Stimulated activated CD4-positive, alpha-beta T cell treated with anti-CD3 and anti-CD28 coated beads, TNF-alpha, amount 100 ng/mL, for 48 hours (primary cell): ENCODE measurements at regions not wholly inside any gene's neighbourhood (a gene's known extent, or its start where the extent isn't known, plus 50 kb on each side); places are given as distances from the start of the nearest gene placed in this dataset.
"Not testable (repeated sequence)": the region's sequence is repeated elsewhere in the genome, so short reads cannot be mapped to it uniquely, and the experiment has no call there.

Source experiments
- DNase-seq, 3 donors: peaks; one replicate each; pipeline ENCODE4 v3.0.0-alpha.2; 2020; ENCODE audit warnings: low read depth in 3 of 3

- DNase-seq = no peak
These were observed 64.8 kb upstream of the VIPR2 start for GRCh38 chr7:159209429-159209828.

DNA sequence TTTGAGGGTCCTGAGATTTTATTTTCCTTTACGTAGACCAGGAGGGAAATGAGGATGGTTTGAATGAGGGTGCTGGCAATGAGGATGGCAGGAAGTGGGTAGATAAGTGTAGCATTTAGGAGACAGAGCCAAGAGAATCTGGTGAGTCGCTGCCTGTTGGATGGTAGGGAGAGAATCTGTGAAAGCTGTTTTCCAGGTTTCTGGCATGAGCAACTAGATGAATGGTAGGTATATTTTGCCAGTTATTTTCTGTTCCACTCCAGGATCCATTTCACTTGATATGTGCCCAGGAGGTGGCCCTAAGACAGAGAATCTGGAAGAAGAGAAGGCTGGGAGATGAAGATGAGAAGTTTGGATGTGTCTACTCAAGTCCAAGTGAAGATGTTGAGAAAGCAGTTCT is 63.3 kb upstream of the VIPR2 start:
- DNase-seq = no peak

DNA sequence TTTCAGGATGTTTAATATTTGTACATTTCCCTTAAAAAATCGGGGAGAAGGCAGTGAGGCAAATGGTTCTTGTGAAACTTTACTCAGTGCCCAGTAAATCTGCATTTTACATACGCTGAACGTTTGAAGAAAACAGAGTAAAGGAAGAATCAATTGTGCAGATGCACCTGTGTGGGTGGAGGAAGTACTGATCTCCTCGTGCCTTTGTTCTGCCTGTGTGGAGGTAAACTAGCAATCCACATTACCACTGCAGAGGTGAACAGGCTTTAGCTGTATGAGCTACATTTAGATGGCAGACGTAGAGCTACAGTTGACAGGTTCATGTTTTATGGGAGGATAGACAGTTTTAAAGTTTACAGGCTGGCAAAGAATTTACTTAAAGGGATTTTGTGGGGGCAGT is 62.7 kb upstream of the VIPR2 start:
- DNase-seq = no peak

DNA sequence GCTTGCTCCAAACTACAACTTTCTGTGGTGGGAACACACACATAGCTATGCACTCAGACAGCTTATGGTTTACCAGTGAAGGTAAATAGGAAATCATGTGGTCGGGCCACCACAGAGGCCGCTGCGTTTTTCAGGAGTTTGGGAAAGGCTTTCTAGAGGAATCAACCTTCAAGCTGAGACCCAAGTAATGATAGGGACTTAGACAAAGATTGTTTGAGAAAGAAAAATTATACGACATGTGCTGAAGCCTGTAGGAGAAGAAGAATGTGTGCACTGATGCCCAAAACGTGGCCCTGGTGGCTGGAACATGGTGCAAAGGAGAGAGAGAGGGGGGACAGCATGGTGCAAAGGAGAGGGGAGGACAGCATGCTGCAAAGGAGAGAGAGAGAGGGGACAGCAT is 61.2 kb upstream of the VIPR2 start:
- DNase-seq = no peak

DNA sequence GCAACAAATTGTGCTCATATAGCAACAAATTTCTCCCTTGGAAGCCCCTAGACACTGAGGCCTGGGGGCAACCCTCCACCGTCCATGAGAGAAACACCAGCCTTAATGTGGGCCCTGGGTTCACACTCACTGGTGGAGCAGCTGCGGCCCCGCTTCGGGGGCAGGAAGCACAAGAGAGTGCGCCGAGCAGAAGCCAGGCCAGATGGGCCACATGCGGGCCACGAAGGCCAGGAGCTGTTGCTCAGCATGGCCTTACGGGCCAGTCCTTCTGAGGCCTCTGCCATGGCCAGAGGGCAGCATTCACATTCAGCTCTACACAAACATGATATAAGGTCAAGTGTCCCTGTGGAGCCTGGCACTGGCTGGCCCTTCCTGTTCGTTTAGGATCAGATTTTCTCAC is 60.0 kb upstream of the VIPR2 start:
- DNase-seq = no peak

GRCh38 chr7:159203253-159203652 is 58.6 kb upstream of the VIPR2 start:
- not testable (repeated sequence) for DNase-seq

DNA sequence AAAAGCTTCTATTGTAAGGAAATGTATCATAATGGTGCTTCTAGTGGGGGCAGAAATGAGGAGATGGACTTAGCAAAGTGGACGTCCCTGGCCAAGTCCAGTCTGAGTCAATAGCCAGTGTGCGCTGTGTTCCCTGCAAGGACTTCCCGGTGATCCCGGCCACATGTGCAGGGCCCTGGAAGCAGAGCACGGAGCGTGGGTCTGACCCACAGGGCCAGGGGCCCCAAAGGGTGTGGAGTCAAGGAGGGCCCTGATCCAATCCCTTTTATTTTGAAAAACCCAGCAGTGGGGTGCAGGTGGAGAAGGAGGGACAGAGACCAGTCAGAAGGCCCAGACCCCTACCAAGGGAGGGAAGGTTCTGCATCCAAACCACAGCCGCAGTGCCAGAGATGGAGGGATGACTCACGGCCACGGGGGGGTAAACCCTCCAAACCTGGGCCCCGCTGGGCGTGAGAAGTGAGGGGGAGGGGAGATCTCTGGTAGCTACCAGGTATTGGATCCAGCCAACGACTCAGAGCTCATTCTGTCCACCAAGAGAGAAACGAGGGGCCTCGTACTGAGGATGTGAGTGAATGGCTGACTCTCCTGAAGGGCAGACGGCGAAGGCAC is 57.2 kb upstream of the VIPR2 start:
- no peak for DNase-seq

DNA sequence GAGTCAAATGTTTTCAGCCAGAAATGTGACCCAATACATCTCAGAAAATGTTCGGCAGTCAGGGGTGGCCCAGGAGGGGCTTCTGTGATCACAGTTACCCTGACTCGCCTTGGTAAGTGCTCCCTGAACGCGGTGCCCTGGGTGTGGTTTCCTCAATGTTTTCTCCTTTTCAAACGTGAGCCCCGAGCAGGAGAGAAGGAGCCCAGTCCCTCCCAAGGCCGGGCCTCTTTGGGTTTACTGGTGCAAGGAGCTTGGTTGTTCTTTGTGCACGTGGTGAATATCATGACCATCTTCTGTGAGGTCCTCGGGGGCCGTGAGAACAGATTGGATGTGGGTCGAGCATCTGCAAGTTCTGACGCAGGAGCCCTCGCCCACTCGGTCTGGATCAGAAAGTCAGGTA is 55.8 kb upstream of the VIPR2 start:
- no peak for DNase-seq

DNA sequence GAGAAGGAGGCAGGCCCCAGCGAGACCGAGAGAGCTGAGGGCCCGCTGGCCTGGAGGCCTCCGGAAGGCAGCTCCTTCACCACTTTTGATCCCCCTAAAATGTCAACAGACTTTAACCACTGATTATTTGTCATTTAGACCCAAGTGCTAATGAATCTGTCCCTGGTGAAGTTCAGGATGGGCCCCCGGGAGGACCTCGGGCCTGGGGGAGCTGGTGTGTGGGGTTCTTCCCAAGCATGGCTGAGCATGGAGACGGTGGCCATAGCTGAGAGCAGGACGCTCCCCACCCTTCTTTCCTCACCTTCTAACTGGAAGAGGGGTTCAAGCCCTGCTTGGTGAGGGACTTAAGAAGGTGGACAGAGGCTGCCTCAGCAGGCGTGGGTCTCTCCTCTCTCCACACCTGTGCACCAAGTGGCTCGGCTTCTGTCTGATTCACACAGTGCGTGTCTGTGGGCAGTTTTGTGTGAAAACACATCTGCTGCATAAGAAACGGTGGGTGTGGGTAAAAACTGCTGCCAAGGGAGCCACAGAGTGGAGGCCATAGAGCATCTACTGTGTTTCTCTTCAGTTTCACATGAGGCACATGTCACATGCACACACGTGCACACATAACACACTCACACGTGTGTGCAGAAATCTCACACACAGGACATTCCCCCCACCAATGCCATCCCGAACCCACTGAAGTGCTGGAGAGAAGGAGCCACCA is 53.5 kb upstream of the VIPR2 start:
- no peak for DNase-seq

GRCh38 chr7:159197066-159197975 is 52.7 kb upstream of the VIPR2 start:
- peak; percentile 7 to 14 (median 13) for DNase-seq

GRCh38 chr7:159196584-159196983 is 51.9 kb upstream of the VIPR2 start:
- no peak for DNase-seq

DNA sequence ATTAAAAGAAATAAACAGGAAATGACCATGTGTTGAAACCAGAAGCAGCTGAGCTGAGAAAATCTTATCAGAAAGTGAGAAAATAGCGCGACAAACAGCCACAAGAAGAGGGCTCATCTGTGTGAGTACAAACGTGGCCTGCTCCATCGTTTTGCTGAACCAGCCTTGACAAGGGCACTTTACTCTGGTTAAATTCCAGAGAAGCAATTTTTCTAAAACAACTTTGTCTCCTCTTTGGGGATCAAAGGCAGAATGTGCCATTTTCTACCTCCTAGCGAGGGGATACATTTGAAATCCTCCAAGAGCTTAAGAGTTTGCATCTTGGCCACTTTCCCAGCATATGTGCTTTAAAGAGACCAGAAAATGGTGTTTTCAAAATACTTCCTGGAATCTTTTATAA is 51.3 kb upstream of the VIPR2 start:
- no peak for DNase-seq
